ENCODE measurements at regions not wholly inside any gene's neighbourhood (a gene's known extent, or its start where the extent isn't known, plus 50 kb on each side); places are given as distances from the start of the nearest gene placed in this dataset.

- WGBS, 2 donors (ENCODE audit: low coverage in 1 of 2), result 74 to 96% methylated on average over 3 of the region's 3 CpGs
- ATAC-seq, result no peak
Observed at GRCh38 chr15:101573951-101574350, 78.2 kb downstream of the TM2D3 start.

GRCh38 chr15:101570241-101570640 lies 80.7 kb upstream of the PCSK6 start:
- Histone ChIP-seq H3K9me3 (no peaks in the 10 kb centered on the region), H3K4me3 (no peak overlapping the region), H3K27ac (no peak overlapping the region), H3K27me3 (no peaks in the 10 kb centered on the region), H3K36me3 (no peaks in the 10 kb centered on the region), H3K4me1 (no peaks in the 10 kb centered on the region)
- TF ChIP-seq EP300 (IDR thresholded peaks at IDR 0.05), result no peak
- no peak for TF ChIP-seq POLR2A (IDR thresholded peaks at IDR 0.05)
- TF ChIP-seq CTCF (IDR thresholded peaks at IDR 0.05), result no peak
- TF ChIP-seq POLR2AphosphoS5 (IDR thresholded peaks at IDR 0.05), result no peak
- no peak for ATAC-seq

More at GRCh38 chr15:101573951-101574350, 78.2 kb downstream of the TM2D3 start:
- H3K27ac ChIP-seq, result no peak overlapping the region
- peaks cover 13% of the 10 kb centered on the region for H3K27me3 ChIP-seq
- H3K9me3 ChIP-seq, result no peaks in the 10 kb centered on the region
- H3K4me1 ChIP-seq, result no peaks in the 10 kb centered on the region
- H3K36me3 ChIP-seq, result no peaks in the 10 kb centered on the region
- no peak for TF ChIP-seq EP300 (IDR thresholded peaks at IDR 0.05)
- TF ChIP-seq CTCF (IDR thresholded peaks at IDR 0.05), result no peak
- no peak for TF ChIP-seq POLR2AphosphoS5 (IDR thresholded peaks at IDR 0.05)
- no peak for TF ChIP-seq POLR2A (IDR thresholded peaks at IDR 0.05)
- H3K4me3 ChIP-seq, result no peak overlapping the region

GRCh38 chr15:101568821-101569555 lies 79.5 kb upstream of the PCSK6 start:
- Histone ChIP-seq H3K9me3 (no peaks in the 10 kb centered on the region), H3K27ac (no peak overlapping the region), H3K36me3 (no peaks in the 10 kb centered on the region), H3K4me3 (no peak overlapping the region), H3K4me1 (no peaks in the 10 kb centered on the region), H3K27me3 (no peaks in the 10 kb centered on the region)
- 79 to 82% methylated on average over 10 to 13 of the region's 17 CpGs for WGBS, 2 donors (ENCODE audit: low coverage in 1 of 2)
- TF ChIP-seq POLR2AphosphoS5 (IDR thresholded peaks at IDR 0.05), result no peak
- no peak for TF ChIP-seq CTCF (IDR thresholded peaks at IDR 0.05)
- no peak for TF ChIP-seq POLR2A (IDR thresholded peaks at IDR 0.05)
- no peak for TF ChIP-seq EP300 (IDR thresholded peaks at IDR 0.05)
- no peak for ATAC-seq

- Histone ChIP-seq H3K4me1 (no peaks in the 10 kb centered on the region), H3K4me3 (no peak overlapping the region), H3K27me3 (no peaks in the 10 kb centered on the region), H3K36me3 (no peaks in the 10 kb centered on the region), H3K9me3 (no peaks in the 10 kb centered on the region), H3K27ac (no peak overlapping the region)
- no peak for TF ChIP-seq EP300 (IDR thresholded peaks at IDR 0.05)
- TF ChIP-seq POLR2AphosphoS5 (IDR thresholded peaks at IDR 0.05), result no peak
- no peak for TF ChIP-seq CTCF (IDR thresholded peaks at IDR 0.05)
- TF ChIP-seq POLR2A (IDR thresholded peaks at IDR 0.05), result no peak
- ATAC-seq, result no peak
- whole genome bisulfite sequencing, 2 donors (ENCODE audit: low coverage in 1 of 2), result 73 to 81% methylated on average over 7 of the region's 8 CpGs
Observed at GRCh38 chr15:101568309-101568708, 78.8 kb upstream of the PCSK6 start.

GRCh38 chr15:101566748-101567488 lies 77.4 kb upstream of the PCSK6 start:
- 76 to 86% methylated on average over 1 to 9 of the region's 14 CpGs for WGBS, 2 donors (ENCODE audit: low coverage in 1 of 2)
- no peak overlapping the region for H3K27ac ChIP-seq
- H3K4me3 ChIP-seq, result no peak overlapping the region
- TF ChIP-seq POLR2A (IDR thresholded peaks at IDR 0.05), result no peak
- no peak for TF ChIP-seq POLR2AphosphoS5 (IDR thresholded peaks at IDR 0.05)
- TF ChIP-seq EP300 (IDR thresholded peaks at IDR 0.05), result no peak
- TF ChIP-seq CTCF (IDR thresholded peaks at IDR 0.05), result no peak
- H3K9me3 ChIP-seq, result no peaks in the 10 kb centered on the region
- ATAC-seq, result no peak
- H3K36me3 ChIP-seq, result no peaks in the 10 kb centered on the region
- no peaks in the 10 kb centered on the region for H3K27me3 ChIP-seq
- no peaks in the 10 kb centered on the region for H3K4me1 ChIP-seq
